ENCODE measurements at regions not wholly inside any gene's neighbourhood (a gene's known extent, or its start where the extent isn't known, plus 50 kb on each side); places are given as distances from the start of the nearest gene placed in this dataset.

DNA sequence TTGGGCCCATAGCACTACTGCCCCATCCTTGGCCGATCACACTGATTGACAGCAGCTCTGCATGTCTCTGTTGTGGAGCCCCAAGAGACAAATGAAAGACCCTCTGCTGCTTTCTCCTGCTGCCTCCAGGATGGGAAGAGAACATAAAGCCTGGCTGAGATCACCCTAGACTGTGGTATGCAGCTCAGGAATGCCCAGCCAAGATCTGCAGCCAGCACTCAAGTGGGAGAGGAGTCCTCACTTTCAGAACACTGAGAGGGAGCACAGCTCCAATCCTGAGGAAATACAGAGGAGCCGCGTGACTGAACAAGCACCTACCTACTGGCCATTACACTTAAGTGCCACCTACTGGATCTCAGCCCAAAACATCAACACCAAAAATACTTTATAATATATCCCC, 203.0 kb downstream of the POSTN start:
- Histone ChIP-seq H3K79me2 (no peaks in the 10 kb centered on the region), H2AFZ (no peak overlapping the region), H3K9me3 (ENCODE audit: low read depth) (no peaks in the 10 kb centered on the region), H3K36me3 (replicated peaks; ENCODE audit: insufficient read depth, low read depth) (no peaks in the 10 kb centered on the region), H3K4me2 (no peak overlapping the region), H4K20me1 (ENCODE audit: insufficient read depth, poor library complexity, severe bottlenecking) (no peaks in the 10 kb centered on the region), H3K27me3 (no peaks in the 10 kb centered on the region), H3K4me1 (ENCODE audit: insufficient read depth) (no peaks in the 10 kb centered on the region), H3K27ac (no peak overlapping the region), H3K4me3 (no peak overlapping the region), H3K9me2 (replicated peaks; ENCODE audit: insufficient read depth) (no peaks in the 10 kb centered on the region)
- DNase-seq (ENCODE audit: low spot score): no peak
- WGBS (ENCODE audit: low lambda C conversion rate, missing lambda C conversion rate): 88% methylated on average over 3 of the region's 3 CpGs
- TF ChIP-seq EZH2 (IDR thresholded peaks at IDR 0.05; ENCODE audit: borderline replicate concordance): no peak
- TF ChIP-seq EZH2phosphoT487 (IDR thresholded peaks at IDR 0.05; ENCODE audit: low read depth, severe bottlenecking, unreplicated experiment): no peak
- TF ChIP-seq, protein P1, sequence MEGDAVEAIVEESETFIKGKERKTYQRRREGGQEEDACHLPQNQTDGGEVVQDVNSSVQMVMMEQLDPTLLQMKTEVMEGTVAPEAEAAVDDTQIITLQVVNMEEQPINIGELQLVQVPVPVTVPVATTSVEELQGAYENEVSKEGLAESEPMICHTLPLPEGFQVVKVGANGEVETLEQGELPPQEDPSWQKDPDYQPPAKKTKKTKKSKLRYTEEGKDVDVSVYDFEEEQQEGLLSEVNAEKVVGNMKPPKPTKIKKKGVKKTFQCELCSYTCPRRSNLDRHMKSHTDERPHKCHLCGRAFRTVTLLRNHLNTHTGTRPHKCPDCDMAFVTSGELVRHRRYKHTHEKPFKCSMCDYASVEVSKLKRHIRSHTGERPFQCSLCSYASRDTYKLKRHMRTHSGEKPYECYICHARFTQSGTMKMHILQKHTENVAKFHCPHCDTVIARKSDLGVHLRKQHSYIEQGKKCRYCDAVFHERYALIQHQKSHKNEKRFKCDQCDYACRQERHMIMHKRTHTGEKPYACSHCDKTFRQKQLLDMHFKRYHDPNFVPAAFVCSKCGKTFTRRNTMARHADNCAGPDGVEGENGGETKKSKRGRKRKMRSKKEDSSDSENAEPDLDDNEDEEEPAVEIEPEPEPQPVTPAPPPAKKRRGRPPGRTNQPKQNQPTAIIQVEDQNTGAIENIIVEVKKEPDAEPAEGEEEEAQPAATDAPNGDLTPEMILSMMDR (IDR thresholded peaks at IDR 0.05; ENCODE audit: poor library complexity): no peak

DNA sequence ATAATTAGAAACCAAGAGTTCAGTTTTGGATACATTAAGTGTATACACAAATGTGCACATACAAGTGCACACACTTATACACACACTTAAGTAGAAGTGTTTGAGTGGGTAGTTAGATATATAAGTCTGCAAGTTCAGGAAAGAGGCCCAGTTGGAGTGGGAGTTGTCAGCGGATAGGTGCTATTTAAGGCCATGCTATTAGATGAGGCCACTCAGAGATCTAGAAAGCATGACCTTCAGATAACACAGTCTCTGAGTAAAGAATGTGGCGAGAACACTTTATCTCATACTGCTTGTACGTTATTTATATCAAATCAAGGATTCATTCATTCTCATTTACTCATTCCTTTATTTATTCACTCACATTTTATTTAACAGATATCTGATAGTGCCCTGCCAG, 206.2 kb downstream of the POSTN start:
- Histone ChIP-seq H3K9me3 (ENCODE audit: low read depth) (no peaks in the 10 kb centered on the region), H3K79me2 (no peaks in the 10 kb centered on the region), H3K4me1 (ENCODE audit: insufficient read depth) (no peaks in the 10 kb centered on the region), H3K27me3 (no peaks in the 10 kb centered on the region), H4K20me1 (ENCODE audit: insufficient read depth, poor library complexity, severe bottlenecking) (no peaks in the 10 kb centered on the region), H3K36me3 (replicated peaks; ENCODE audit: insufficient read depth, low read depth) (no peaks in the 10 kb centered on the region), H3K9me2 (replicated peaks; ENCODE audit: insufficient read depth) (no peaks in the 10 kb centered on the region), H3K27ac (no peak overlapping the region), H2AFZ (no peak overlapping the region), H3K4me2 (no peak overlapping the region), H3K4me3 (no peak overlapping the region)
- 39% methylated on average over 3 of the region's 3 CpGs for WGBS (ENCODE audit: low lambda C conversion rate, missing lambda C conversion rate)
- no peak for DNase-seq (ENCODE audit: low spot score)
- TF ChIP-seq, protein P1 (IDR thresholded peaks at IDR 0.05; ENCODE audit: poor library complexity): no peak
- no peak for TF ChIP-seq EZH2 (IDR thresholded peaks at IDR 0.05; ENCODE audit: borderline replicate concordance)
- no peak for TF ChIP-seq EZH2phosphoT487 (IDR thresholded peaks at IDR 0.05; ENCODE audit: low read depth, severe bottlenecking, unreplicated experiment)

DNA sequence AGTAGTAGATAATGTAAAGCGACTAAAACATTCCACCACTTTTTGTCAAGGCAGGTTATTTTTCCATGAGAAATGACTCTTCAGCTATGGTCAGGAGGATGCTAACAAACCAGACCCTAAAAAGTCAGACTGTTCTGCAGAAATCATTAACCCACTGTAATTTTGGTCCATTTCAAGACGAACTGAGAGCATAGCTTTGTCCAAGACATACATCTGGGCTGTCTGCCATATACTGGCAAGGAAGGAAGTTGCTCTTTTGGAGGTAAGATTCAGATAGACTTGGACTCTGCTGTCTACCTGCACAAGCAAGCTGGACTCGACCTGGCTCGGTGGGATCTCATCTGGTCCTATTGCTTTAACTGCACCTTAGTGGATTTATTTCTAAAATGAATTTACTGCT, 207.8 kb downstream of the POSTN start:
- Histone ChIP-seq H4K20me1 (ENCODE audit: insufficient read depth, poor library complexity, severe bottlenecking) (no peaks in the 10 kb centered on the region), H3K9me2 (replicated peaks; ENCODE audit: insufficient read depth) (no peaks in the 10 kb centered on the region), H3K27me3 (no peaks in the 10 kb centered on the region), H2AFZ (no peak overlapping the region), H3K4me1 (ENCODE audit: insufficient read depth) (no peaks in the 10 kb centered on the region), H3K79me2 (no peaks in the 10 kb centered on the region), H3K4me2 (no peak overlapping the region), H3K9me3 (ENCODE audit: low read depth) (no peaks in the 10 kb centered on the region), H3K36me3 (replicated peaks; ENCODE audit: insufficient read depth, low read depth) (no peaks in the 10 kb centered on the region), H3K4me3 (no peak overlapping the region), H3K27ac (no peak overlapping the region)
- no peak for DNase-seq (ENCODE audit: low spot score)
- WGBS (ENCODE audit: low lambda C conversion rate, missing lambda C conversion rate): 78% methylated on average over 4 of the region's 4 CpGs
- TF ChIP-seq, protein P1 (IDR thresholded peaks at IDR 0.05; ENCODE audit: poor library complexity): no peak
- no peak for TF ChIP-seq EZH2phosphoT487 (IDR thresholded peaks at IDR 0.05; ENCODE audit: low read depth, severe bottlenecking, unreplicated experiment)
- TF ChIP-seq EZH2 (IDR thresholded peaks at IDR 0.05; ENCODE audit: borderline replicate concordance): no peak

All from hepatocyte (in vitro differentiated cells).